T-helper 1 cell treated with Interleukin-12 subunit alpha and Interleukin-12 subunit beta and Interleukin-4 antibody, amounts not matched to agents 30 ng/mL and 1 ng/mL, for 36 hours (primary cell): ENCODE measurements at regions not wholly inside any gene's neighbourhood (a gene's known extent, or its start where the extent isn't known, plus 50 kb on each side); places are given as distances from the start of the nearest gene placed in this dataset.

Experiments used
- intact Hi-C: fragments of 100-400 bp; cut with micrococcal nuclease; formaldehyde crosslinking; loops from one replicate; pipeline ENCODE4 v1.15.1; 2024

DNA sequence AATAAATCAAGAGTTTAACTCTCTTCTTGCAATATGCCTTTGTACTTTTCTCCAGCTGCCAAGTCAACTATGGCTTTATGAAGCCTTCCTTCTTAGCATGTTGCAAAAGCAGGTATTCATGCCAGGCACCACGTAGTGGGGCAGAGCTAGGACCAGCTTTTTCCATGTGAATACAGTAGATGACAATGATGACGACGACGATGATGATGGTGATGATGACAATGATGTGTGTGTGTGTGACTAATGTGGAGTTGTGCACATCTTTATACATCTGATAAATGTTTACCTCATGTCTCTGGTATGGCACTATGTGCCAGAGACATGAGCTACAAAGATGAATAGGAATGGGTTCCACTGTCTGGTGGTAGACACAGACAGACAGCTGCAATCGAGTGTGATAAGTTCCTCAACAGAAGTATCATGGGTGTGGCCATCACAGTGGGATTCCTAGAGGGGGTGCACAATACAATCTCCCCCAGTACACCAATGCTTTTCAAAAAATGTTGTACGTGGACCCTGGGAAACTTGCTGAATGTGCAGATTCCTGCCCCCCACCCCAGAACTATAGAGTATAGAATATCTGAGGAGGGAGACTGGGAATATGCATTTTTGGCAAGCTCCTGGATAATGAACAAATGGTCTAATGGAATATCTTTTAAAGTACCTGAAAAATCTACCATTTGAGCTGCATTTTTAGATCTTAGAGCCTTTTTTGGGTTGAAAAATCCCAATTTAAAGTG lies 183.4 kb downstream of the ABCC12 start:
- intact Hi-C loops, result no loop called here

DNA sequence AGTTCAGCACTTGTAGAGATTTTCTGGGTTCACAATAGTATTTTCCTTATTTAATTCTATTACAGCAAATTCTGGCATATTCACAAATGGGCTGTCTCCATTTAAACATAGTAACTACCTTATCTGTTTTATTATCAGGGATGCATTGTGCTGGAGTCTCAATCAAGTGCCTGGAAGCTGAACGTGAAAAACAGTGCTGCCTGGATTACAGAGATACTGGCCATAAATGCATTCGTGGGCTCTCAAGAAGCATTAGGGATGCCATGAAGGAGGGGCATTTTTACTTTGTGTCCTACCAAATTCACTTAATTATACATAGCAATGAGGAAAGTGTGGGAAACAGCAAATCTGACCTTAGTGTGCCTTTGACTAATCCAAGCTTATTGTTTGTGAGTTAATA lies 184.6 kb downstream of the ABCC12 start:
- intact Hi-C loops, result no loop called here

DNA sequence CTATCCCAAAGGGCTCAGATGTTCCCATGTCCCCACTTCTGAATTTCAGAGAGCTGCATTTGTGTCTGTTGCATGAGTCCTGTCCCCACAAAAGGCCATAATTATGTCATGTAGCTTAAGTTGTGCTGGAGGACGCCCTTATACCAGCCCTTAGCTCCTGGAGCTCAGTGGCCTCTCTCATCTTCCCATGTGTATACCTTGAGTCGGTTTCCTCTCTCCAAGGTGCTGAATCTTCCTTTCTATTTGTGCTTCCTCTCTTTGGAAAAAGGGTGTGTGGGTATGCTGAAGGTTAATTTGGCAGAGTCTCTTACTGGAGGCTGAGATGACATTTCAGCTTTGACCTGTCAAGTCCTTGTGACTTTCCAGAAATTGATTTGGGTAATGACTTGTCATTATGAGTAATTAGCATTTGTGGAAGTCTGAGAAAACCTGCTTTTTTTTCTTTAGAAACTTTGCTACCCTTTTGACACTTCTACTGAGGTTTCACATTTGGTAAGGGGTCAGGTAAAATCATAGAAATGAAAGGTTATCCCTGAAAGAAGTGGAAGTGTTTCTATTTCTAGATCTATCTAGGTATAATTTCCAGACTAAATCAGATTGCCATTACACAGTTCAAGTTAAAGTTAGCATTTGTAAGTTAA lies 185.4 kb downstream of the ABCC12 start:
- intact Hi-C loops, result no loop called here

DNA sequence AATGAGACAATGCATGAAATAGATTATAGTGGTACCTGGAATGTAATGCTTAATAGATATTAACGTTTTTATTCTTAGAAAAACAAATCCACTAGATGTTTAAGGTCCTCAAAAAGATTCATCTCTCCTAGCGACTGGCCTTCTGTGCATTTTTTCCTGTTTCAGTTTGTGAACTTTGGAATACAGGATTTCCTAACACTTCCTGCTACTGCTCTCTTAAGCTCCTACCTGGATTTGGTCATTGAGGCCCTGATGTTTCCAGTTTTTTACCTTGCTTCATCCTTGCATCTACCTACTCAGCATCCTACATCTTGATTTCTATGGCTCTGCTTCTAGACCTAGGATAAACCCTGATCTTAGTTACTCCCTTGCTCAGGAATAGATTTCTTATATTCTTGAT lies 188.4 kb downstream of the ABCC12 start:
- intact Hi-C loops, result no loop called here

DNA sequence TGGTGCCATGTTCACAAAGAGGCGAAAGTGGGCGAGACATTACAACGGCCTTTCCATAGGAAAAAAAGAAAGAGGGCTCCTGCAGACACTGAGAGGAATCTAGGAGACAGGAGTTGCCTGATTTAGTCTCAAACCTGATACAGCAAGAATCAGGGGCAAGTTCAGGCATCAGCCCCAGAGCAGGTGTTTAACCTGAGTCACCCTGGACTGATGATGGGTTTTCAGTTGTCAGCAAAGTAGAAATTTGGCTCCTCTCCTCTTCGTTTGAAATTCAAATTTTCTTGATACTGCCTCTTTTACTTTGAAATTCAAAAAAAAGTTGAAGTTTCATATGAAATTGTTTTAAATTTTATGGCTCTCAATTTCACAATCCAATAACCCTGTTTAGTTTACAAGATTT lies 189.5 kb downstream of the ABCC12 start:
- intact Hi-C loops, result no loop called here

DNA sequence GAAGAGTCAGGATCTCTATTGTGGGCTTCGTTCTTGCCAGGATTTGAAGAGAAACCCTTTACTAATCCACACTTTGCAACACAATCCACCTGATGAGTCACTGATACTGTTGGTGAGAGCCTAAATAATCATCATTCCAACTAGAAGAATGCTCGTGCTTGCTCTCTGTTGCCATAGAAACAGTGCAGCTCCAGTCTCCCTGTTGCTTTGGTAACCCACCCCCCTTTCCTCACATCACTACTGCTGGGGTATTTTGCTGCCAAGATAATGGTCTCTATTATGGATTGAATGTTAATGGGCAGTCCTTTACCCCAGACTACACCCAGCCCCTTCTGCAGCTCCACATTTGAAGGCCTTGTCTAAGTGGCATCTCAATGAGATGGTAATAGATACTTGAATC lies 190.4 kb downstream of the ABCC12 start:
- intact Hi-C loops, result no loop called here

DNA sequence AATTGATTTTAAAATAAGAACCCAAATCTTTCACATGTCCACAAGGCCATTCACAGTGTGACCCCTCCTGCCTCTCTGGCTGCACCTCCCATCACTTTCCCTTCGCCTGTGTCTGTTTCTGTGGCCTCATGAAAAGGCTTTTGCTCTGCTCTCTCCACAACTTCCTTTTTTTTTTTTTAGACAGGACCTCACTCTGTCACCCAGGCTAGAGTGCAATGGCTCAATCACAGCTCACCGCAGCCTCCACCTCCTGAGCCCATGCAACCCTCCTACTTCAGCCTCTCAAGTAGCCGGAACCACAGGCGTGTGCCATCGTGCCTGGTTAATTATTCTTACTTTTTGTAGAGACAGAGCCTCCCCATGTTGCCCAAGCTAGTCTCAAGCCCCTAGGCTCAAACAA lies 197.1 kb downstream of the ABCC12 start:
- intact Hi-C loops, result no loop called here

DNA sequence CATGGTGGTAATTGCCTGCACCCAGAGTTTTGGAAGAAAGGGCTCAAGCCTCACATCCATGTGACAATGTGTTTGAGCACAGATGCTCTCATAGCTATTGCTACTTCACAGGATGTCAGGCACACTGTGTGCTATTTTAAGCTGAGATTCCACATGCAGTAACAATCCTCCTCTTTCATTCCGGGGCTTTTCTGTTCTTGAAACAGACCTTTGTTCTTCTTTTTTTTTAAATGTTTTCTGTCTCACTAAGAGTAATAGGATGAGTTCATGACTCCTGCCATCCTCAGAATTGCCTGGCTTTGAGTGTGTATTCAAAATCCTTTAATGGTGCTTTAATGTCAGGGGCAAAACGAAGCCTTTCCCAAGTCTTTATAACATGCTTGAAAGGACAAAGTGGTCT lies 198.9 kb downstream of the ABCC12 start:
- intact Hi-C loops, result no loop called here

DNA sequence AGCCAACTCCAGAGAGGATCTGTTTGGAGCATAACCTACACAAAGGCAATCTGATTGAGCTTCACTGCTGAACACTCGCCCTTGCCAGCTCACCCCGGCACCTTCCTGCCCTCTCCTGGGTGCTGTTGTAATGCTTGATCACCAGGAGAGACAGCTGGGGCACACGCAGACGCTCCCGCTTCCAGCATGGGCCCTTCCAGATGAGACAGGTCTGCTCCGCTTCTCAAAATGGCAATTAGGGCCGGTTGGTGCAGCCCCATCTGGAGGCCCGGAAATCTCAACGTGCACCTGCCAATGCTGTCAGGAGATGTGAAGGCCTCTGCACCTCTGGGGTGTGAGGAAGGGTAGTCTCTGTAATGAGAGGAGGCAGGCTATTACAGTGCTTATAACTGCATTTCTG lies 206.1 kb downstream of the ABCC12 start:
- intact Hi-C loops, result no loop called here

DNA sequence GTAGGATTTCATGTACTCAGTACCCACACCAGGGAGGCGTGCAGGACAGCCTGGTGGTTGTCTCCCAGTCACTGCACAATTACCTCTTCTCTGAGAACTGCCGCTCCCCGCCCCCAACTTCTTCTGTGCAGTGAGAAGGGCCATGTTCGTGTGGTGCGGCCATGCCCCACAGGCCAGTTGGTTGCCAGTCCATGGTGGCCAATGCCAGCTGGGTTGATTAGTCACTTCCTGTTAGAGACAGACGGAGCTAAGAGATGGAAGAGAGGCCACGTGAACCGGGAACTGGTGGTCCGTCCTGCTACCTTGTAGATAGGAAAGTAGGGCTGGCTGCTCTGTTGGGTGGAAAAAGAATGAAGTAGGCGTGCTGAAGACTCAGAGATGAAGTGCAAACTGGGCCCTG lies 206.5 kb downstream of the ABCC12 start:
- intact Hi-C loops, result no loop called here

DNA sequence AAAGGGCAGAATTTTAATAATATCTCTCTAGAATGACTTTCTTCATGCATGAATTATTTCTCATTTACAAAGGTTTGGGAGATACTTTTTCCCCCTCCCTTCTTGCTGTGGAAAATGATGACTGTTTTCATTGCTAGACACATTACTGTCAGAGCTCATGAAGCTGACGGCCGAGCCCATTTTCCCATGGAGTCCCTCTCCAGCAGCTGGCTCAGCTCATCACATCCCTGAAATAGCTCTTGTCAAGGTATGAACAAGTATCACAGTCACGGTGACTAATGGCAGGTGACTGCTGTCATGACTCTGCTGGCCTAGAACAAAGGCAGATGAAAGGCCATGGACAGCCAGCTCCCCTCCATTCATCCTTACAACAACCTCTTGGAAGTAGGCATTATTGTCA lies 208.1 kb downstream of the ABCC12 start:
- intact Hi-C loops, result no loop called here

DNA sequence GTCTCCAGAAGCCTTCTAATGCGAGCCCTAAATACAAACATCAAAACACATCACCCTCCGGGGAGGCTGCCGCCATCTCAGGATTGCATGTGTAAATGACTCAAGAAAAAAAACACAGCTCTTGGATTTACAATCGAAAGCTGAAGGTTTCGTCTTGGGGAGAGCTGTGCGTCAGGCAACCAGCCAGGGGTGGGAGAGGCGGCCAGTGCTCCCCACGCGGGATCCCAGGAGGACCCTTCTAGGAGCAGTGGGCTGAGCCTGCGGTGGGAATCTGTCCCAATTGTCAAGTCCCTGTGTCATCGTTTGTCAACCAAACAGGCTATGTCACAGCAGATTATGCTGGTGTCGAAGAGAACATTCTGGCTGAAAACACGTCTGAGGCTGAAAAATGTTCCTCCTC lies 209.7 kb downstream of the ABCC12 start:
- intact Hi-C loops, result no loop called here

DNA sequence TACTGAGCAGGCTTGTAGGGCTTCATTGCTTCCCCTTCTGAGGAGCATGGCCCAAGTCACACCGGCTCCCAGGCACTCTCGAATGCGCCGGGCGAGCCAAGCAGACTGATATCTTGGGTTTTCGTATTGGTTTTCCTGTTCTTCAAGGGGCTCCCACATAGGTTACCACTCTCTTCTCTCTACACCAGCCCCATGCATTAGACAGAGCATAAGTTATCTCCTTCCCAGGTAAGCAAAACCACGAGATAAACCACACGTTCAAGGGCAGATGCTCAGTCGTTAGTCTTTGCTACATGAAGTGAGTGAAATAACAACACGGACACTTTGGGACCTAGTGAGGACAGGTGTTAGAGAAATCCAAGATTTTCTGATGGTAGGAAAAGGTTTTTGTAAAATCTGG lies 211.2 kb downstream of the ABCC12 start:
- intact Hi-C loops, result no loop called here

DNA sequence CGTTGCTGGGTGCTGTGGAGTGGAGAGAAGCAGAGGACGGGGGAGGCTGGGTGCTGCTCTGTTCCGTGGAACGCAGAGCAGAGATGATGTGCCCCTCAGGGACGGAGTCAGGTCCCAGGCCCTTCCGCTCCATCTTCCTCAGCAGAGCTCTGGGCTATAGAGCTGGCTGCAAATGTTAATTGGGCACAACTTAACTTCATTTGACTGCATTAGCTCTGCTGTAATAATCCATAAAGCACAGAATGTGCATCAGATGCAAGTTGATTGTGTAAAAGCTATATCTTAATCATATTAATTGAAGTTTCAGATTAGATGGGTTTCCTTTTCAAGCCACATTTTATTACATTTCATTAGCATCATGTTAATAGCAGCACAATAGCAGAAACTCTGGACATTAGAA lies 212.6 kb downstream of the ABCC12 start:
- intact Hi-C loops, result no loop called here

DNA sequence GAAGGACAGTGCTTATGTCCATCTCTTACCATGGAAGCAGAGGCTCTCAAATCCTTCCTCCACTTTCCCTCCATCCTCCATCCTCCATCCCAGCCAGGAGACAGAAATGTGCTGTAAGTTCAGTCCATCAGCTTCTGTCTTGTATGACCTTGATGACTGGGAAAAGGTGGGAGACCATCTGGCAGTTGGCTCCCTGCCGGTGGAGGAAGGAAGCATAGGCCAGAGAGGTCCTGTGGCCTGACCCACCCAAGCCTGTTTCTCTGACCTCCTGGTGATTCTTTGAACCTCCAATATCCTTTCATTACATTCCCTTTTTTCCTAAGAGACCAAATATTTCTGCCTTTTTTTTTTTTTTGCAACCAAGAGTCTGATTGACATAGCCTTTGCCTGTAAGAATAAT lies 215.3 kb downstream of the ABCC12 start:
- intact Hi-C loops, result no loop called here

DNA sequence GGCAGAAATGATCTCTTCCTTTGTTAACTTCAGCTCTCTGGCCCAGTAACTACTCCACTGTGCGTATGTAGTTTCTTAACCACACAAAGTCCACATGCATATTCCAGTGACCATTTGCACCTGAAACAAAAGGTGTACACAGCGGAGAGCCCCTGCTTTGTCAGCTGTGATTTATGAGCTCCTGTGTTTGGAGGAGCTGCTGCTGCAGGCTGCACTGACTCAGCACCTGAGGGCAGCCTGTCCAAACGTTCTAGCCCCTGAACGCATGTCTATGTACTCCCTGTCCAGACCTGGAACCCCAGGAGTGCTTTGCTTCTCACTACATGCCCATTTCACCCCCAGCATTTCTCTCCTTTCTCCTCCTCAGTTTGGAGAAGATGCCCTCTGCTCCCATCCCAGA lies 216.1 kb downstream of the ABCC12 start:
- intact Hi-C loops, result no loop called here

DNA sequence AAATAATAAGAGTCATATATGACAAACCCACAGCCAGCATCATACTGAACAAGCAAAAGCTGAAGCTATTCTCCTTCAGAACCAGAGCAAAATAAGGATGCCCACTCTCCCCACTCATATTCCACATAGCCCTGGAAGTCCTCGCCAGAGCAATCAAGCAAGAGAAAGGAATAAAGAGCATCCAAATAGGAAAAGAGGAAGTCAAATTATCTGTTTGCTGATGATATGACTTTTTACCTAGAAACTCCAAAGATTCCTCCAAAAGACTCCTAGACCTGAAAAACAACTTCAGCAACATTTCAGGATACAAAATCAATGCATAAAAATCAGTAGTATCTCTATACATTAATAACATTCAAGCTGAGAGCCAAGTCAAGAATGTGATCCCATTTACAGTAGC lies 217.5 kb downstream of the ABCC12 start:
- intact Hi-C loops, result no loop called here

DNA sequence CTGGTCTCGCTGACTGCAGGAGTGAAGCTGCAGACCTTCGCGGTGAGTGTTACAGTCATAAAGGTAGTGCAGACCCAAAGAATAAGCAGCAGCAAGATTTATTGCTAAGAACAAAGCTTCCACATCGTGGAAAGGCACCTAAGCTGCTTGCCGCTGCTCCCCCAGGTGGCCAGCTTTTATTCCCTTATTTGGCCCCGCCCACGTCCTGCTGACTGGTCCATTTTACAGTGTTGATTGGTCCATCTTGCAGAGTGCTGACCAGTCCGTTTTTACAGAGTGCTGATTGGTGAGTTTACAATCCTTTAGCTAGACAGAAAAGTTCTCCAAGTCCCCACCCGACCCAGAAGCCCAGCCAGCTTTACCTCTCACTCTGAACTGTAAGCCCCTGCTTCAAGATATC lies 227.8 kb downstream of the ABCC12 start:
- intact Hi-C loops, result no loop called here

DNA sequence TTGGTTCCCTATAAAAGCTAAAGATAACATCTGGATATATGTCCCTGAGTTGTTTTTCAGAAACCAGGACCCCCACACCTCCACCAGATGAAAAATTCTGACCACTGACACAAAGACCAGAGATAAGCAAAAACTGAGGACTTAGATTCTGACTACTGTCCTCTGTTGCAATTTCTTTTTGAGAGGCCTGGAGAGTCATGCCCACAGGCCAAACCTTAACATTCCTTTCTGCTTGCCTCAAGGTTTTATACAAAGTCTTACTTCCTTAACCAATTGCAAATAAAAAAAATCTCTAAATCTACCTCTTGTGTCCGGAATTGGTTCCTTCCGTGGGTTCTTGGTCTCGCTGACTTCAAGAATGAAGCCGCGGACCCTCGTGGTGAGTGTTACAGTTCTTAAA lies 228.5 kb downstream of the ABCC12 start:
- intact Hi-C loops, result no loop called here

DNA sequence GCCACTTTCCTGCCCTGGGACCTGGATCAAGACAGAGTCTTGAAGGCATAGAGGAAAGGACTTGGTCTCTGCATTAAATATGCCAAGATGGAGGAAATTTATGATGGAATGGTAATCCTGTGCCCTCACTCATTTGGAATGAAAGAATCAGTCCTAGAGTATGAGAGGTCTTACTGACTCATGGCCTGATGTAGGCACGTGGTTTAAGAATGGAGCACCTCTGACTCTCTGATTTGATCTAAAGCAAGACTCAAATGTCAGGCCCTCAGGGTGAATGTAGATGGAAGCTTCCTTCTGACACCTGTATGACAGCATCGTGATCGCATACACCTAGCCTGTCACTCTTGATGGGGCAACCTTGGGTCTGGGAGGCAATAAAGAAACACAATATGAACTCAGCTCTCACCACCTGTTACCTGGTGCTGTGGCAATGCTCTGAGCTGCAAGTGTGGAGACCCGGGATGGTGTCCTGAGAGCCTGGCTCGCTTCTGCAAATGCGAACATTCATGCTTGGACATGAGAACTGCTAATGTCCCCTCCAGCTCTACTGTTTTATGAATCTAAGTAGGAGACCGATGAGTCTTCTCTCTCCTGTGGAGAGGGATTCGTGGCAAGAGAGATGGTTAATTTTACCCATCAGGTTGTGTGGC lies 229.9 kb downstream of the ABCC12 start:
- intact Hi-C loops, result no loop called here

DNA sequence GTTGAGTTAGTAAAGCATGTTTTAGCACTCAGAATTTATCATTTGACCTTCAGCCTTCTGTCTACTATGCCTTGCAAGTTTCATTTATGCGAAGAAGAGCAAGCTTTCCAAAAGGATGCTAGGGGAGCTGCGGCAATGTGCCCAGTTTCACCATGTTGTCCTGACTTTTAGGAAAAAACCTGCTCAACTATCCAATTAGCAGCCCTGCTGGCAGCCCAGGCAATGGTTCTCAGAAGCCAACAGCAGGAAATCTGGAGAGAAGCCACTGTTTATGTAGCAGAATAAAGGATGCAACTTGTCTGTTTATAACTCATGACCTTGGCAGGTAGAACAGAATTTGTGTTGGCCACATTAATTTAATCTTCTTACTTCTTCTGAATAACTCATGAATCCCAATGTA lies 230.8 kb downstream of the ABCC12 start:
- intact Hi-C loops, result no loop called here

DNA sequence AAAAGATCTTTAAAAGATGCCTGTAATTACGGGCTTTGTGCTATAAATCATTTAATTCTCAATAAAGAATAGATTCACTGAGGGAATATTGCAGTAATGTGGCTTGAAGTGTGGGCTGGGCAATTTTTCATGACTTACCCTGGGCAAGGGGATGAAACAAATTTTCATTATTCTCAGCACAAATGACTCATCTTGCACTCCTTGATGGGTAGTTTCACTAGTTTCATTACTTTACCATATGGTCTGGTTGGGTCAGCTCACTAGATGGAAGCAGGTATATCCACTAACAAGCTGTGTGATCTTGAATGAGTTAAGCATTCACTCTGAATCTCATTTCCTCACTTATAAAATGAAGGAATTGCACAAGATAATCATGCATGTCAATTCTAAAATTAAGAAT lies 234.3 kb downstream of the ABCC12 start:
- intact Hi-C loops, result no loop called here

DNA sequence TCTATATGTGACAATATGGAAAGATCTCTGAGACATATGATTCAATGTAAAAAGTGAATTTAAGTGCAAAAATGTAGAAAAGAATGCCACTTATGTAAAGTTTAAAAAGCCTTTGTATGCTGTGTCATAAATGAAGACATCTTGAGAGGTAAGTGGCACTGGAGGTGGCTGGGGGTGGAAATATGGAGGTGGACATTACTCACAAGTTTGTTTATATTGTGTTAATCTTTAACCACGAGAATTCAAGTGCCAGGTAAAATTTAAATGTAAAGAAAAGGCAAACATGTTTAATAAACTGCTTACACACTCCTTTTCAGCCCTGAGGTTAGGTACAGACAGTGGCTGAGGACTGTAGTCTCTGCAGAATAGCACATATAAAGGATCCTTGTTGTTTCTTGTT lies 235.1 kb downstream of the ABCC12 start:
- intact Hi-C loops, result no loop called here
